HG03108 (cell line): ENCODE measurements at regions not wholly inside any gene's neighbourhood (a gene's known extent, or its start where the extent isn't known, plus 50 kb on each side); places are given as distances from the start of the nearest gene placed in this dataset.

Experiments
- ATAC-seq: cut with Tn5 transposase; IDR thresholded peaks from one replicate; pipeline ENCODE4 v1.9.1; 2021; ENCODE audit warnings: moderate library complexity; ENCODE audit not compliant: unreplicated experiment

DNA sequence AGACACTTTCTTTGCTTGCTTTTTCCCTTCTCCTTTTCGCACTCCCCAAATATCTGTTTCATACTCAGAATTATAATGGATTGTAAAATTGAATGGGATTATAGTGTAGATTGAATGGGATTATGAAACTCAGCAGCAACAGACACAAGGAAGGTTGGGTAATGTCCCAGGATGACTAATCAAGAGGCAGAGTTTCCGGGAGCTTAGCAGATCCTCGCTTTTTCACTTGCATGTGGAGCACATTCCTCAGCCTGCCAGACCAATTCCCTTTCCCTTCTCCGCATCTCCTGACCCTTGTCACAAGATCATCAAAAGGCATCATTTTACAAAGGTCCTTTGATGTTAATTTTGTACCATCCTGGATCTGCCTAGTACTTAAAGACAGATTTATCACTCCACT is 55.1 kb upstream of the SLC1A1 start:
- no peak for ATAC-seq

DNA sequence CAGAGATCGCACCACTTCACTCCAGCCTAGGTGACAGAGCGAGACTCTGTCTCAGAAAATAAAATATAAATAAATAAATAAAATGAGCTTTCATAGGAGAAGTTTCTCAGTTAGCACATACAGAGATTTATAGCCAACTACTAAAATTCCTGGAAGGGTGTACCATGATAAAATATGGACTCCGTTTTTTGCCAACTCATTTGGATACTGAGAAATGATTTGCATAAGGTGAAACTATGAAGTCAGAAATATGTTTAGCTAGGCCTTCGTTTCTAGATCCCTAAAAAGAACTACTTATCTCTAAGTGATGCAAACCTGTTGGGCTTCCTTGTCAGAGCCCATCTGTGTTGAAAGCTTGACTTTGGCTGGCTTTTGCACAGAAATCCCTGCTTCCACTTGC is 56.9 kb upstream of the SLC1A1 start:
- ATAC-seq = no peak

- no peak for ATAC-seq
These were observed 59.6 kb upstream of the SLC1A1 start for GRCh38 chr9:4430432-4431261.

DNA sequence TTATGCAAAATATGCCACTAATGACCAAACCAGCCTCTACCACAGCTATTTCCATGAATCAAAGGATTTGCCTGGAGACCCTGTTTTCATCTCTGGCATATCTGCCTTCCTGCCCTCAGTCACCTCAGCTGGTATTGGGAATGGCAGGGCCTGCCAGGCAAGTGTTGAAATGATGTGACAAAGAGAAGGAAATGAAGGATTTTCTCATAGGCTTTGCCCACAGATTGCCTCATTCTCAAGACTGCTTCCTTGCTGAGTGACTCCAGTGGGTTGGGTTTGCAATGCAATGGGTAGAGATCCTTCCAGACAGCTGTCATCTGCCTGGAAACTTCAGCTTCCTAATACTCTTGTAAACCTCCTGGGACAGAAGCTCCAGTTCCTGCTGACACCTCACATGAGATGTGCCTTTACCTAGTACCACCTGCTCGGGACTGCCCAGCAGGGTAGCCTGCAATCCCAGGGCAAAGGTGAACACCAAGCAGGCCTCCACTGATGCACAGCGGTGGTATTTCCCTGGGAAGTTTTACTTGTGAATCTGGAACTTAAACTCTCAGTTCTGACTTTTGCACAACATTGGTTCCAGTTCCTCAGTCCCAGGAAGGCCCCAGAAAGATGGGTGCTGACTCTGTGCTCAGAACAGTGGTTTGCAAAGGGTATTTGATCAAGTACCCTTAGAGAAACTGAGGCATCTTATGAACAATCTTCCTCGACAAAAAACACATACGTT is 64.8 kb upstream of the SLC1A1 start:
- no peak for ATAC-seq

GRCh38 chr9:4424891-4425290 is 65.4 kb upstream of the SLC1A1 start:
- ATAC-seq = no peak

- ATAC-seq = no peak
These were observed 66.2 kb upstream of the SLC1A1 start for GRCh38 chr9:4424038-4424437.

DNA sequence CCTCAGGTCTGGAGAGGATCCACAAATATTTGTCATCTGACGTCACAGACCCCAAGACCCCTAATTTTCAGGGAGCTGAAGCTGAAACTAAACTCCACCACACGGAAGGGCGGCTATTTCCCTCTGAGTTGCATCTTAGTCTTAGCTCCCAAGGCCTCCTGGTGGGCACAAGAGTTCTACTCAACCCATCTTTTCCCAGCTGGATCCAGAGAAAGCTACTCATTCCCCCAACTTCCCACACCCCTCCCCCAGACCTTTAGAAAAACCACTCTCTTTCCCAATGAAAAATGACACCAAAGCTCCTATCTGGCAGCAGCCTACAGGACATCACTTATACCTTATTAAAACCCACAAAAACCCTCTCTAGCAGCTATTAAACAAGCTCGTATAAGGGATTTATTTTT is 67.1 kb upstream of the SLC1A1 start:
- no peak for ATAC-seq

GRCh38 chr9:4422495-4422894 is 67.8 kb upstream of the SLC1A1 start:
- ATAC-seq = peak; percentile 70

DNA sequence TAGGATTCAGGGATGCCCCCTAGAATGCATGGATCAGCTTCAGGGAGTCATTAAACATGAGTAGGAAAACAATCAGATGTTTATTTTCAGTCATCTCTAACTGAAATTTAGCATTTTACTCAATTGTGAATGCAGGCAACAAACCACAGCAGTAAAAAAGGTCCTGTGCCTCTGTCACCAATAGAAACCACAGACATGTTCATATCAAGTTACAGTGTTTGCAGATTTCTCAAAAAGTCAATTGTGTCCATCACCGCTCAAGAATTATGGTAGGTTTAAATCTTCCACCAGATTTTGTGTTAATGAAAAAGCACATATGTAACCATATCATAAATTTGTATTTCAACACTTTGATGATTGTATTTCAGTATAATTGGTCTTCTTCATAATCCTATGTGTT is 68.4 kb upstream of the SLC1A1 start:
- ATAC-seq = no peak

- no peak for ATAC-seq
These were observed 69.9 kb upstream of the SLC1A1 start for GRCh38 chr9:4420351-4420750.

- ATAC-seq = no peak
These were observed 72.5 kb upstream of the SLC1A1 start for GRCh38 chr9:4417578-4418325.

- ATAC-seq = no peak
These were observed 73.8 kb upstream of the SLC1A1 start for GRCh38 chr9:4416467-4416866.

DNA sequence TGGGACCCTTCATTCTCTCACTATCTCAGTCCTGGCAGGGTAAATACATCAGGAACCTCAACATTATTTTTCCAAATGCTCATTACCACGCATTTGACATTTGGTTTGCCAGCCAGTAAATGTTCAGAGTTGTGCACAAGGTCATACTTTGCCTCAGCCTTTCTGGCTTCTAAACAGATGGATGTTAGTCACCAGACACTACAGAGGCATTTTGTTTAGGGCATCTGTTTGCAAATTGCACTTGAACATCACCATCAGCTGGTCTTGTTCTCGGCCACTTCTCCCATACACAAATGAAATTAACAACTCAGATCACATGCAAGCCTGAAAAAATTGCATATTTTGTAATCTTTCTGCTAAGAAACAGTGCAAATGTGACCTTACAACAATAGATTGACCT is 75.0 kb upstream of the SLC1A1 start:
- ATAC-seq = no peak

GRCh38 chr9:4413856-4414255 is 76.4 kb upstream of the SLC1A1 start:
- no peak for ATAC-seq

- ATAC-seq = no peak
These were observed 86.1 kb upstream of the SLC1A1 start for GRCh38 chr9:4404156-4404555.

- ATAC-seq = no peak
These were observed 87.8 kb upstream of the SLC1A1 start for GRCh38 chr9:4402501-4402900.

DNA sequence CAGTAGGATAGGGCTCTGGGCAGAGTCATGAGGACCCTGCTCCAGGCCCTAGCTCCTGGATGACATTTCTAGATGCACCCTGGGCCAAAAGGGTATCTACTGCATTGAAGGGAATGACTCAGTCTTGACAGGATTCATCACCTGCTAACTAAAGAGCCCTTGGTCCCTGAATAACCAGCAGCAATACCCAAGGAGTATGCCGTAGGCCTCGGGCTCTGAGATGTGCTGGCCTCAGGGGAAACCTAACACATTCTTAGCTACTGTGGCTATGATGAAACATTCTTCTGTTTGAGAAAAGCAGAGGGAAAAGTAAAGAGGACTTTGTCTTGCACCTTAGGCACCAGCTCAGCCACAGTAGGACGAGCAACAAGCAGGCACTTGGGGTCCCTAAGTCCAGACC is 89.5 kb upstream of the SLC1A1 start:
- ATAC-seq = no peak

GRCh38 chr9:4397917-4398316 is 92.4 kb upstream of the SLC1A1 start:
- no peak for ATAC-seq

DNA sequence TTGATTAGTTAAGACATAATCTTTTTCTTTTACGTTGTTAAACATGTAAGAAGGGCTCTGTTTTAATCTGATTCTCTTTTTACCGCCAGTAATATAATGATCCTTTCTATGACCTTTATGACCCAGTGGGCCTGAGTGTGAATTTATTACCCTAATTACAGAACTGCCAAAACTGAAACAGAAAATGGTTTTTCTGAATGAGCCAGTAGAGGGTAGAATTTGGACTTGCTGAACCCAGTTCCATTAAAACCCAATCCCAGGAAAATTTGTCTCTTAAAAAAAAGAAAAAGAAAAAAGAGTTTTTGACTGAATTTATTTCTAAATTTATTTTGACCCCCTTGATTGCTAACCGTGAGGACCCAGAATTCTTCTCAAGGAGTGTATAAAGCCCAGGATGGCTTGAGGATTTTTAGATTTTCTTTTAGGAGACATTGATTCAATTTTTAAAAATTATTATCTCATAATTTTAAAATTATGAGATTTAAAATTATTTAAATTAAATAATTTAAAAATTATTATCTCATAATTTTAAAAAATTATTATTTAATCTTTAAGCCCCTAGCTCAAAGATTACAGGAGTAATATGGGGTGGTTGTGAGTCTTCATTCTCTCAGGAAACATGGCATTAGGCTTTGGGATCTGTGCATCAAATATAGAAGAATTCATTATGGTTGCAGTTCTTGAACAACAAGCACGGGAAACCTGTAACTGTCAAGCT is 94.1 kb upstream of the GLIS3 start:
- no peak for ATAC-seq

- no peak for ATAC-seq
These were observed 89.9 kb upstream of the GLIS3 start for GRCh38 chr9:4389755-4390154.

- no peak for ATAC-seq
These were observed 89.1 kb upstream of the GLIS3 start for GRCh38 chr9:4389003-4389402.
